Body of pancreas (tissue), 4 donors: ENCODE measurements at regions not wholly inside any gene's neighbourhood (a gene's known extent, or its start where the extent isn't known, plus 50 kb on each side); places are given as distances from the start of the nearest gene placed in this dataset.
A peak's percentile ranks its signal among the peaks of the same experiment; 100 is the strongest.

ENCODE experiments used
- ATAC-seq: fragments of 150-250 bp; one replicate; pipeline ENCODE4 v1.9.1; 2016
- DNase-seq, 4 donors: peaks; one replicate each; pipeline ENCODE4 v3.0.0-alpha.2; 2019
- H3K27ac ChIP-seq, 4 donors: fragments of 200-600 bp; sonication (generic); 1 replicate in 3 of 4; 2 replicates in 1 of 4; pipeline versions ENCODE4 v1.5.1 to v1.6.1; 2016 to 2019; ENCODE audit warnings: mild to moderate bottlenecking in 1 of 4, mixed read lengths in 1 of 4, moderate library complexity in 1 of 4
- H3K27me3 ChIP-seq, 2 donors: fragments of 200-600 bp; sonication (generic); one replicate each; pipeline ENCODE4 v1.6.0; 2016; ENCODE audit warnings: mild to moderate bottlenecking in 1 of 2
- H3K36me3 ChIP-seq, 2 donors: fragments of 200-600 bp; sonication (generic); replicated peaks in 1 of 2; 2 replicates each; pipeline ENCODE4 v1.5.1; 2016; ENCODE audit warnings: low read depth in 2 of 2; ENCODE audit not compliant: insufficient read depth in 1 of 2
- H3K4me1 ChIP-seq: fragments of 200-600 bp; sonication (generic); one replicate; pipeline ENCODE4 v1.6.0; 2016
- H3K4me3 ChIP-seq, 2 donors: fragments of 200-600 bp; sonication (generic); 1 replicate in 1 of 2; 2 replicates in 1 of 2; pipeline ENCODE4 v1.5.1; 2016 to 2019
- H3K9me3 ChIP-seq, 3 donors: fragments of 200-600 bp; sonication (generic); 1 replicate in 2 of 3; 2 replicates in 1 of 3; pipeline ENCODE4 v1.5.1; 2016
- CTCF ChIP-seq, 7 experiments: fragments of 450-650 bp in 4 of 7; fragments of 200-600 bp in 3 of 7; sonication (generic) in 3 of 7; IDR thresholded peaks; one replicate each; pipeline ENCODE4 v1.5.1; 2016 to 2019; ENCODE audit warnings: antibody characterized with exemption in 7 of 7
- POLR2A ChIP-seq, 3 donors: fragments of 450-650 bp; IDR thresholded peaks; one replicate each; pipeline ENCODE4 v1.6.1; 2016; ENCODE audit warnings: antibody characterized with exemption in 3 of 3, mild to moderate bottlenecking in 2 of 3
- WGBS, 2 donors: methylation state at CpG; one replicate each; pipeline ENCODE4 v1.1.5; 2017; 5-methylcytosine and 5-hydroxymethylcytosine counted together
- intact Hi-C: fragments of 100-400 bp; cut with DNase I; formaldehyde crosslinking; loops from one replicate; pipeline ENCODE4 v1.15.1; 2023

- Histone ChIP-seq H3K4me3 (no peak overlapping the region), H3K27me3 (no peaks in the 10 kb centered on the region), H3K36me3 (no peaks in the 10 kb centered on the region), H3K27ac (peak overlapping the region; percentile 11 to 81 (median 62)), H3K9me3 (no peaks in the 10 kb centered on the region), H3K4me1 (peaks cover 16% of the 10 kb centered on the region)
- peak in 3 of 4 donors; percentile 42 to 56 (median 54) for DNase-seq
- intact Hi-C loops, result no loop called here
- WGBS, 2 donors, result 41 to 47% methylated on average over 12 to 17 of the region's 17 CpGs
- TF ChIP-seq POLR2A (IDR thresholded peaks at IDR 0.05) (no peak), CTCF (IDR thresholded peaks at IDR 0.05) (no peak)
- peak; percentile 66 for ATAC-seq
These were observed 151.1 kb downstream of the ACTR3B start for GRCh38 chr7:152910545-152911225.

GRCh38 chr7:152911226-152911560 is 151.6 kb downstream of the ACTR3B start:
- Histone ChIP-seq H3K4me3 (no peak overlapping the region), H3K4me1 (peaks cover 16% of the 10 kb centered on the region), H3K27ac (peak overlapping the region in 3 of 4 donors; percentile 11 to 81 (median 79)), H3K36me3 (no peaks in the 10 kb centered on the region), H3K27me3 (no peaks in the 10 kb centered on the region), H3K9me3 (no peaks in the 10 kb centered on the region)
- DNase-seq (no peak), ATAC-seq (no peak)
- intact Hi-C loops, result no loop called here
- 69 to 71% methylated on average over 4 of the region's 4 CpGs for WGBS, 2 donors
- TF ChIP-seq POLR2A (IDR thresholded peaks at IDR 0.05), result no peak
- no peak for TF ChIP-seq CTCF (IDR thresholded peaks at IDR 0.05)

GRCh38 chr7:152911922-152912321 is 152.4 kb downstream of the ACTR3B start:
- WGBS, 2 donors, result 66 to 85% methylated on average over 5 to 11 of the region's 11 CpGs
- ATAC-seq (no peak), DNase-seq (no peak)
- intact Hi-C loops, result no loop called here
- Histone ChIP-seq H3K4me1 (peaks cover 16% of the 10 kb centered on the region), H3K27me3 (no peaks in the 10 kb centered on the region), H3K36me3 (no peaks in the 10 kb centered on the region), H3K27ac (no peak overlapping the region), H3K4me3 (no peak overlapping the region), H3K9me3 (no peaks in the 10 kb centered on the region)
- TF ChIP-seq CTCF (IDR thresholded peaks at IDR 0.05) (no peak), POLR2A (IDR thresholded peaks at IDR 0.05) (no peak)

GRCh38 chr7:152912511-152912910 is 153.0 kb downstream of the ACTR3B start:
- WGBS, 2 donors, result 83 to 85% methylated on average over 5 of the region's 5 CpGs

More at GRCh38 chr7:152912511-152912910, 153.0 kb downstream of the ACTR3B start:
- Histone ChIP-seq H3K36me3 (no peaks in the 10 kb centered on the region), H3K9me3 (no peaks in the 10 kb centered on the region), H3K4me1 (peaks cover 16% of the 10 kb centered on the region), H3K4me3 (no peak overlapping the region), H3K27me3 (no peaks in the 10 kb centered on the region), H3K27ac (no peak overlapping the region)
- intact Hi-C loops, result no loop called here
- no peak for DNase-seq
- TF ChIP-seq POLR2A (IDR thresholded peaks at IDR 0.05) (no peak), CTCF (IDR thresholded peaks at IDR 0.05) (no peak)
- no peak for ATAC-seq
